Body of pancreas (tissue), 4 donors: ENCODE measurements at regions not wholly inside any gene's neighbourhood (a gene's known extent, or its start where the extent isn't known, plus 50 kb on each side); places are given as distances from the start of the nearest gene placed in this dataset.

Source experiments
- ATAC-seq: fragments of 150-250 bp; one replicate; pipeline ENCODE4 v1.9.1; 2016
- DNase-seq, 4 donors: peaks; one replicate each; pipeline ENCODE4 v3.0.0-alpha.2; 2019
- H3K27ac ChIP-seq, 4 donors: fragments of 200-600 bp; sonication (generic); 1 replicate in 3 of 4; 2 replicates in 1 of 4; pipeline versions ENCODE4 v1.5.1 to v1.6.1; 2016 to 2019; ENCODE audit warnings: mild to moderate bottlenecking in 1 of 4, mixed read lengths in 1 of 4, moderate library complexity in 1 of 4
- H3K27me3 ChIP-seq, 2 donors: fragments of 200-600 bp; sonication (generic); one replicate each; pipeline ENCODE4 v1.6.0; 2016; ENCODE audit warnings: mild to moderate bottlenecking in 1 of 2
- H3K36me3 ChIP-seq, 2 donors: fragments of 200-600 bp; sonication (generic); replicated peaks in 1 of 2; 2 replicates each; pipeline ENCODE4 v1.5.1; 2016; ENCODE audit warnings: low read depth in 2 of 2; ENCODE audit not compliant: insufficient read depth in 1 of 2
- H3K4me1 ChIP-seq: fragments of 200-600 bp; sonication (generic); one replicate; pipeline ENCODE4 v1.6.0; 2016
- H3K4me3 ChIP-seq, 2 donors: fragments of 200-600 bp; sonication (generic); 1 replicate in 1 of 2; 2 replicates in 1 of 2; pipeline ENCODE4 v1.5.1; 2016 to 2019
- H3K9me3 ChIP-seq, 3 donors: fragments of 200-600 bp; sonication (generic); 1 replicate in 2 of 3; 2 replicates in 1 of 3; pipeline ENCODE4 v1.5.1; 2016
- POLR2A ChIP-seq, 3 donors: fragments of 450-650 bp; IDR thresholded peaks; one replicate each; pipeline ENCODE4 v1.6.1; 2016; ENCODE audit warnings: antibody characterized with exemption in 3 of 3, mild to moderate bottlenecking in 2 of 3
- WGBS, 2 donors: methylation state at CpG; one replicate each; pipeline ENCODE4 v1.1.5; 2017; 5-methylcytosine and 5-hydroxymethylcytosine counted together
- intact Hi-C: fragments of 100-400 bp; cut with DNase I; formaldehyde crosslinking; loops from one replicate; pipeline ENCODE4 v1.15.1; 2023
- TF ChIP-seq, protein P1 (sequence below), 7 experiments: fragments of 450-650 bp in 4 of 7; fragments of 200-600 bp in 3 of 7; sonication (generic) in 3 of 7; IDR thresholded peaks; one replicate each; pipeline ENCODE4 v1.5.1; 2016 to 2019; ENCODE audit warnings: antibody characterized with exemption in 7 of 7

DNA sequence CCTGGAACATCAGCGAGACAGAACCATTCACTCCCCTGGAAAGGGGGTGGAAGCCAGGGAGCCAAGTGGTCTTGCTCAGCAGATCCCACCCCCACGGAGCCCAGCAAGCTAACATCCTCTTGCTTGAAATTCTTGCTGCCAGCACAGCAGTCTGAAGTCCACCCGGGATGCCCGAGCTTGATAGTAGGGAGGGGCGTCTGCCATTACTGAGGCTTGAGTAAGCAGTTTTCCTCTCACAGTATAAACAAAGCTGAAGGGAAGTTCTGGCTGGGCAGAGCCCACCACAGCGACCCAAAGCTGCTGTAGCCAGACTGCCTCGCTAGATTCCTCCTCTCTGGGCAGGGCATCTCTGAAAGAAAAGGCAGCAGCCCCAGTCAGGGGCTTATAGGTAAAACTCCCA, 764.8 kb upstream of the LUZP2 start:
- ATAC-seq (no peak), DNase-seq (no peak)
- intact Hi-C loops, result no loop called here
- WGBS, 2 donors, result 33 to 52% methylated on average over 3 to 7 of the region's 7 CpGs
- Histone ChIP-seq H3K4me1 (no peaks in the 10 kb centered on the region), H3K4me3 (no peak overlapping the region), H3K27me3 (no peaks in the 10 kb centered on the region), H3K27ac (no peak overlapping the region), H3K9me3 (no peaks in the 10 kb centered on the region), H3K36me3 (no peaks in the 10 kb centered on the region)
- TF ChIP-seq POLR2A (IDR thresholded peaks at IDR 0.05), result no peak
- TF ChIP-seq, protein P1, sequence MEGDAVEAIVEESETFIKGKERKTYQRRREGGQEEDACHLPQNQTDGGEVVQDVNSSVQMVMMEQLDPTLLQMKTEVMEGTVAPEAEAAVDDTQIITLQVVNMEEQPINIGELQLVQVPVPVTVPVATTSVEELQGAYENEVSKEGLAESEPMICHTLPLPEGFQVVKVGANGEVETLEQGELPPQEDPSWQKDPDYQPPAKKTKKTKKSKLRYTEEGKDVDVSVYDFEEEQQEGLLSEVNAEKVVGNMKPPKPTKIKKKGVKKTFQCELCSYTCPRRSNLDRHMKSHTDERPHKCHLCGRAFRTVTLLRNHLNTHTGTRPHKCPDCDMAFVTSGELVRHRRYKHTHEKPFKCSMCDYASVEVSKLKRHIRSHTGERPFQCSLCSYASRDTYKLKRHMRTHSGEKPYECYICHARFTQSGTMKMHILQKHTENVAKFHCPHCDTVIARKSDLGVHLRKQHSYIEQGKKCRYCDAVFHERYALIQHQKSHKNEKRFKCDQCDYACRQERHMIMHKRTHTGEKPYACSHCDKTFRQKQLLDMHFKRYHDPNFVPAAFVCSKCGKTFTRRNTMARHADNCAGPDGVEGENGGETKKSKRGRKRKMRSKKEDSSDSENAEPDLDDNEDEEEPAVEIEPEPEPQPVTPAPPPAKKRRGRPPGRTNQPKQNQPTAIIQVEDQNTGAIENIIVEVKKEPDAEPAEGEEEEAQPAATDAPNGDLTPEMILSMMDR (IDR thresholded peaks at IDR 0.05), result no peak

- 26 to 29% methylated on average over 1 of the region's 1 CpG for WGBS, 2 donors
- Histone ChIP-seq H3K4me3 (no peak overlapping the region), H3K4me1 (peaks cover 9% of the 10 kb centered on the region), H3K9me3 (no peaks in the 10 kb centered on the region), H3K27me3 (no peaks in the 10 kb centered on the region), H3K36me3 (no peaks in the 10 kb centered on the region), H3K27ac (peak overlapping the region in 1 of 4 donors; percentile 15)
- intact Hi-C loops, result no loop called here
- peak; percentile 58 for ATAC-seq
- TF ChIP-seq, protein P1 (IDR thresholded peaks at IDR 0.05), result no peak
- DNase-seq, result peak in 2 of 4 donors; percentile 44 to 59
Observed at GRCh38 chr11:23746896-23747295, 750.0 kb upstream of the LUZP2 start.

- no peaks in the 10 kb centered on the region for H3K27me3 ChIP-seq
- H3K36me3 ChIP-seq, result no peaks in the 10 kb centered on the region
- H3K27ac ChIP-seq, result no peak overlapping the region
- ATAC-seq (no peak), DNase-seq (no peak)
- intact Hi-C loops, result no loop called here
- H3K4me1 ChIP-seq, result peaks cover 9% of the 10 kb centered on the region
- H3K9me3 ChIP-seq, result no peaks in the 10 kb centered on the region
- no peak for TF ChIP-seq POLR2A (IDR thresholded peaks at IDR 0.05)
- TF ChIP-seq, protein P1 (IDR thresholded peaks at IDR 0.05), result no peak
- H3K4me3 ChIP-seq, result no peak overlapping the region
- WGBS, 2 donors, result 47 to 55% methylated on average over 2 of the region's 2 CpGs
Observed at GRCh38 chr11:23749762-23750430, 747.0 kb upstream of the LUZP2 start.

DNA sequence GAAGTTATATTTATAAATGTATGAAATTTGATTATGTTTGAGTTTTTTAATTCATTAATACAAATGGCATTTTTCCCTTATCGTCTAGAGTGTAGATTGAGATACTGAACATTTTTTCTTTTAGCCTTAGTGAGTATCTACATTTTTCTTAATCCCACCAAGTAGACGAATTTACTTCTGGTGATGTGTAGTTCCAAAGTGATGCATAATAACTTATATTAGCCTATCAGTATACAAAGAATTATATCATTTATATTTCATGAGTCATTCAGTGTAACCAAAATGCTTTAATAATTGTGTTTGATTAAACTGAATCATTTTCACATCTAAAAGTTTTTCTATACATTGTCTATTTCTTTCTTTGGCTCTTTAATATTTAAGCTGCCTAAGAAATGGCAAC, 745.6 kb upstream of the LUZP2 start:
- H3K27me3 ChIP-seq, result no peaks in the 10 kb centered on the region
- intact Hi-C loops, result no loop called here
- DNase-seq (no peak), ATAC-seq (no peak)
- H3K36me3 ChIP-seq, result no peaks in the 10 kb centered on the region
- peaks cover 9% of the 10 kb centered on the region for H3K4me1 ChIP-seq
- TF ChIP-seq, protein P1 (IDR thresholded peaks at IDR 0.05), result no peak
- TF ChIP-seq POLR2A (IDR thresholded peaks at IDR 0.05), result no peak
- H3K9me3 ChIP-seq, result no peaks in the 10 kb centered on the region
- 78 to 83% methylated on average over 2 of the region's 2 CpGs for WGBS, 2 donors
- H3K27ac ChIP-seq, result no peak overlapping the region
- H3K4me3 ChIP-seq, result no peak overlapping the region

DNA sequence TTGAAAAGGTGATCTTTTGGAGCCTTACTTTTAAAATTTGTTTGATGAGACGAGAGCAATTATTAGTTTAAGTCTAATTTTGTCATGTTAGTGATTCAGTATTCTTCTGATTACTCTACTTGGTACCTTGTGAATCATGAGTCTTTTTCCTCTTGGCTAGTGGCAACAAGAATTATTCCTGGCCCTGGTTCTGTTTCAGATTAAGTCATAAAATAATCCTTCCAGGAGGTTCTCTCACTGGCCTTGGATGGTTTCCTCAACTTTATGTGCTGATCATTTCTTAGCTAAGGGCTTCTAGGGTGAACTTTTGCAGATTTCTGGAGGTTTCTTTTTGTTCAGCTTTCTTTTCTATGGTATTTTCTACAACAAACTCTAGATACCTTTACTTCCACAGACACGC, 741.8 kb upstream of the LUZP2 start:
- Histone ChIP-seq H3K4me1 (no peaks in the 10 kb centered on the region), H3K9me3 (no peaks in the 10 kb centered on the region), H3K36me3 (no peaks in the 10 kb centered on the region), H3K4me3 (no peak overlapping the region), H3K27me3 (no peaks in the 10 kb centered on the region), H3K27ac (no peak overlapping the region)
- WGBS, 2 donors, result 89 to 93% methylated on average over 2 of the region's 2 CpGs
- intact Hi-C loops, result no loop called here
- ATAC-seq (no peak), DNase-seq (no peak)
- TF ChIP-seq POLR2A (IDR thresholded peaks at IDR 0.05), result no peak
- TF ChIP-seq, protein P1 (IDR thresholded peaks at IDR 0.05), result no peak
